Stomach (tissue), 4 donors: ENCODE measurements at regions not wholly inside any gene's neighbourhood (a gene's known extent, or its start where the extent isn't known, plus 50 kb on each side); places are given as distances from the start of the nearest gene placed in this dataset.

Experiments
- POLR2A ChIP-seq, 4 donors: fragments of 450-650 bp; IDR thresholded peaks; one replicate each; pipeline ENCODE4 v1.6.1; 2016; ENCODE audit warnings: antibody characterized with exemption in 4 of 4, control low read depth in 2 of 4, mild to moderate bottlenecking in 1 of 4, moderate library complexity in 1 of 4
- TF ChIP-seq, protein P1 (sequence below), 7 experiments: fragments of 450-650 bp in 4 of 7; fragments of 200-600 bp in 3 of 7; sonication (generic) in 3 of 7; IDR thresholded peaks; one replicate each; pipeline ENCODE4 v1.5.1; 2016 to 2019; ENCODE audit warnings: antibody characterized with exemption in 7 of 7, control low read depth in 2 of 7, mild to moderate bottlenecking in 1 of 7

DNA sequence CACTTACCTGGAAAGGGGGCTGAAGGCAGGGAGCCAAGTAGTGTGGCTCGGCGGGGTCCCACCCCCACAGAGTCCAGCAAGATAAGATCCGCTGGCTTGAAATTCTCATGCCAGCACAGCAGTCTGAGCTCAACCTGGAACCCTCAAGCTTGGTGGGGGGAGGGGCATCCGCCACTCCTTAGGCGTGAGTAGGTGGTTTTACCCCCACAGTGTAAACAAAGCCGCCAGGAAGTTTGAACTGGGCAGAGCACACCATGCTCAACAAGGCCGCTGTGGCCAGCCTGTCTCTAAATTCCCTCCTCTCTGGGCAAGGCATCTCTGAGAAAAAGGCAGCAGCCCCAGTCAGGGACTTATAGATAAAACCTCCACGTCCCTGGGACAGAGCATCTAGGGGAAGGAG lies 156.3 kb downstream of the KBTBD8 start:
- TF ChIP-seq, protein P1, sequence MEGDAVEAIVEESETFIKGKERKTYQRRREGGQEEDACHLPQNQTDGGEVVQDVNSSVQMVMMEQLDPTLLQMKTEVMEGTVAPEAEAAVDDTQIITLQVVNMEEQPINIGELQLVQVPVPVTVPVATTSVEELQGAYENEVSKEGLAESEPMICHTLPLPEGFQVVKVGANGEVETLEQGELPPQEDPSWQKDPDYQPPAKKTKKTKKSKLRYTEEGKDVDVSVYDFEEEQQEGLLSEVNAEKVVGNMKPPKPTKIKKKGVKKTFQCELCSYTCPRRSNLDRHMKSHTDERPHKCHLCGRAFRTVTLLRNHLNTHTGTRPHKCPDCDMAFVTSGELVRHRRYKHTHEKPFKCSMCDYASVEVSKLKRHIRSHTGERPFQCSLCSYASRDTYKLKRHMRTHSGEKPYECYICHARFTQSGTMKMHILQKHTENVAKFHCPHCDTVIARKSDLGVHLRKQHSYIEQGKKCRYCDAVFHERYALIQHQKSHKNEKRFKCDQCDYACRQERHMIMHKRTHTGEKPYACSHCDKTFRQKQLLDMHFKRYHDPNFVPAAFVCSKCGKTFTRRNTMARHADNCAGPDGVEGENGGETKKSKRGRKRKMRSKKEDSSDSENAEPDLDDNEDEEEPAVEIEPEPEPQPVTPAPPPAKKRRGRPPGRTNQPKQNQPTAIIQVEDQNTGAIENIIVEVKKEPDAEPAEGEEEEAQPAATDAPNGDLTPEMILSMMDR (IDR thresholded peaks at IDR 0.05): no peak
- no peak for TF ChIP-seq POLR2A (IDR thresholded peaks at IDR 0.05)
